ENCODE measurements at regions not wholly inside any gene's neighbourhood (a gene's known extent, or its start where the extent isn't known, plus 50 kb on each side); places are given as distances from the start of the nearest gene placed in this dataset.

GRCh38 chr1:95532335-95532734 lies 298.3 kb downstream of the RWDD3 start:
- no peak for TF ChIP-seq CTCF (conservative IDR thresholded peaks at IDR 0.05; ENCODE audit: low read length)
- no peak for TF ChIP-seq EZH2phosphoT487 (IDR thresholded peaks at IDR 0.05; ENCODE audit: borderline replicate concordance)
